A673 (cell line): ENCODE measurements at regions not wholly inside any gene's neighbourhood (a gene's known extent, or its start where the extent isn't known, plus 50 kb on each side); places are given as distances from the start of the nearest gene placed in this dataset.

Source experiments
- CTCF ChIP-seq: fragments of 300-800, 200-600 bp; sonication (generic); conservative IDR thresholded peaks from 2 replicates; pipeline ENCODE4 v1.5.1; 2017; ENCODE audit warnings: low read depth, mild to moderate bottlenecking, antibody characterized with exemption, low read length, moderate library complexity, mixed read lengths
- EZH2 ChIP-seq: fragments of 200-600 bp; sonication (generic); IDR thresholded peaks from 2 replicates; pipeline ENCODE4 v1.6.1; 2017; ENCODE audit warnings: borderline replicate concordance, low read depth, mild to moderate bottlenecking, mixed read lengths, antibody characterized with exemption, low read length; ENCODE audit not compliant: poor library complexity, severe bottlenecking

- TF ChIP-seq CTCF (no peak), EZH2 (no peak)
Observed at GRCh38 chr3:103693831-103694230, 1259.0 kb downstream of the ZPLD1 start.
